Uterus (tissue), 3 donors: ENCODE measurements at regions not wholly inside any gene's neighbourhood (a gene's known extent, or its start where the extent isn't known, plus 50 kb on each side); places are given as distances from the start of the nearest gene placed in this dataset.
"Not testable (repeated sequence)": the region's sequence is repeated elsewhere in the genome, so short reads cannot be mapped to it uniquely, and the experiment has no call there.

ENCODE experiments used
- DNase-seq, 2 donors: peaks; one replicate each; pipeline ENCODE4 v3.0.0-alpha.2; 2019 to 2020
- H3K27ac ChIP-seq, 2 donors: fragments of 200-600 bp; sonication (generic); 1 replicate in 1 of 2; 2 replicates in 1 of 2; pipeline ENCODE4 v1.5.1; 2016 to 2018
- H3K27me3 ChIP-seq, 2 donors: fragments of 200-600 bp; sonication (generic); one replicate each; pipeline ENCODE4 v1.5.1; 2018 to 2019; ENCODE audit warnings: control low read depth in 1 of 2
- H3K36me3 ChIP-seq, 2 donors: fragments of 200-600 bp; sonication (generic); one replicate each; pipeline ENCODE4 v1.5.1; 2019; ENCODE audit warnings: control low read depth in 1 of 2
- H3K4me1 ChIP-seq, 2 donors: fragments of 200-600 bp; sonication (generic); one replicate each; pipeline ENCODE4 v1.5.1; 2018 to 2019; ENCODE audit warnings: control low read depth in 1 of 2
- H3K4me3 ChIP-seq, 2 donors: fragments of 200-600 bp; sonication (generic); 1 replicate in 1 of 2; 2 replicates in 1 of 2; pipeline ENCODE4 v1.5.1; 2018 to 2019; ENCODE audit warnings: mild to moderate bottlenecking in 1 of 2
- H3K9me3 ChIP-seq, 2 donors: fragments of 200-600 bp; sonication (generic); one replicate each; pipeline ENCODE4 v1.5.1; 2019; ENCODE audit warnings: control low read depth in 1 of 2
- POLR2A ChIP-seq, 2 donors: fragments of 450-650 bp; IDR thresholded peaks; one replicate each; pipeline ENCODE4 v1.6.1; 2016; ENCODE audit warnings: antibody characterized with exemption in 2 of 2, mild to moderate bottlenecking in 1 of 2, moderate library complexity in 1 of 2
- intact Hi-C: fragments of 100-400 bp; cut with DNase I; formaldehyde crosslinking; loops from one replicate; pipeline ENCODE4 v1.15.1; 2023; ENCODE audit warnings: low total_unique reads
- TF ChIP-seq, protein P1 (sequence below), 4 experiments: fragments of 200-600 bp in 2 of 4; fragments of 450-650 bp in 2 of 4; sonication (generic) in 2 of 4; IDR thresholded peaks; one replicate each; pipeline ENCODE4 v1.5.1; 2016 to 2019; ENCODE audit warnings: antibody characterized with exemption in 4 of 4, mild to moderate bottlenecking in 2 of 4, moderate library complexity in 1 of 4
- donor health status: DM: yes; HTN: yes; CAD: no.

DNA sequence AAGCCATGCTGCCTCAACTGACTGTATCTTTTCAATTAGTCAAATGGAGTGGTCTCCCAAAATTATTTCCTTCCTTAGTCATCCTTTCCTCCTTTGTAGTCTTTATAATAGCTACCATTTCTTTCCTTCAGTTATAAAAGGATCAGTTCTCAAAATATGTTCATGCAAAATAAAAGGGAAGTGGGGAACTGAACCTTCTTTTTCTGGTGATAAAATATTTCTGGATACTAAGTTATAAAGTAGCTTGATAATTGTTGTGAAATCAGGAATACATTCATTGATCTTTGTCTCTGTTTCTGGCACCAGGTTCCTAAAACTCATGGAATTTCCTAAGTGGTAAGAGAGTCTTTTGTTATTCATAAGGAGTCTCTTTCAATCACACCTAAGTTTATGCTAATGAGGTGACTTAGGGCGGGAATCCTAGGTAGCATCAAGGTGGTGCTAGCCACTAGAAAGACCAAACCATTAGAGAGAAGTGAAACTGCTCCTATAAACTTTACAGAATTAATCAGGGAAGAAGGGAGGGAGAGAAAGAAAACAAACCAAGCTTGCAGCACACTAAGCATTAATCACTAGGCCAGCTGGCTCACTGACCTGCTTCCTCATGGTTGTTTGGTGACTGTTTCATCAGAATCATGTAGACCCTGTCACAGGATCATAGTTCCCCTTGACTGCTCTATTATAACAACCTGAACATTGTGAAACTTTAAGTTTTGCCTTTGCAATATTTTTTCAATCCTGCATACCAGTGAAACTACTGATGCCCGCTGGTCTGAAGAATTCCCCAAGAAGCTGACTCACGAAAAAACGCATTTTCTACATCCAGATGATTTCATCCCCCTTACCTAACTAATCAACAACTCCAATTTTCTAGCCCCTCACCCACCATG is 161.6 kb upstream of the PTBP2 start:
- TF ChIP-seq, protein P1, sequence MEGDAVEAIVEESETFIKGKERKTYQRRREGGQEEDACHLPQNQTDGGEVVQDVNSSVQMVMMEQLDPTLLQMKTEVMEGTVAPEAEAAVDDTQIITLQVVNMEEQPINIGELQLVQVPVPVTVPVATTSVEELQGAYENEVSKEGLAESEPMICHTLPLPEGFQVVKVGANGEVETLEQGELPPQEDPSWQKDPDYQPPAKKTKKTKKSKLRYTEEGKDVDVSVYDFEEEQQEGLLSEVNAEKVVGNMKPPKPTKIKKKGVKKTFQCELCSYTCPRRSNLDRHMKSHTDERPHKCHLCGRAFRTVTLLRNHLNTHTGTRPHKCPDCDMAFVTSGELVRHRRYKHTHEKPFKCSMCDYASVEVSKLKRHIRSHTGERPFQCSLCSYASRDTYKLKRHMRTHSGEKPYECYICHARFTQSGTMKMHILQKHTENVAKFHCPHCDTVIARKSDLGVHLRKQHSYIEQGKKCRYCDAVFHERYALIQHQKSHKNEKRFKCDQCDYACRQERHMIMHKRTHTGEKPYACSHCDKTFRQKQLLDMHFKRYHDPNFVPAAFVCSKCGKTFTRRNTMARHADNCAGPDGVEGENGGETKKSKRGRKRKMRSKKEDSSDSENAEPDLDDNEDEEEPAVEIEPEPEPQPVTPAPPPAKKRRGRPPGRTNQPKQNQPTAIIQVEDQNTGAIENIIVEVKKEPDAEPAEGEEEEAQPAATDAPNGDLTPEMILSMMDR (IDR thresholded peaks at IDR 0.05), result no peak
- no peak for TF ChIP-seq POLR2A (IDR thresholded peaks at IDR 0.05)
- Histone ChIP-seq H3K27ac (peak overlapping the region; percentile 53 to 61), H3K27me3 (no peaks in the 10 kb centered on the region), H3K9me3 (no peaks in the 10 kb centered on the region), H3K4me1 (peaks cover 0 to 6% of the 10 kb centered on the region in 2 donors), H3K36me3 (no peaks in the 10 kb centered on the region), H3K4me3 (no peak overlapping the region)
- intact Hi-C loops, result no loop called here
- peak; percentile 51 to 69 for DNase-seq

DNA sequence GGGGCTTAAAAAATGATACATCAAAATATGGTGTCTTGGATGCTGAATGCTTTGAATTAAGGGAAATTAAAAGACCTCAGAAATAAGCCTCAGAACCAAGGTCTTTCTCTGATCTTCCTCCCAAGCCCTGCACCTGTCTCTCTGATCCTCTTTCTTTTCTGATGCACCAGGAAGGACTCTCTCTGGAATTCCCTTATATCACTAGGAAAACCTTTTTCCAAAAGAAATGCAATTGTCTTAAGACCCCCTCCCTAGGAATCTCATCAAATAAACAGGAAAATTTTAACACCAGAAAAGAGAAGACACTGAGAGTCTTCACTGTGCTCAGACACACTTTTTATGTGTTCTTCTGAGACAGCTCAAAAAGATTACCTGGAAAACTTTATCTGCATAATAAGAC is 159.5 kb upstream of the PTBP2 start:
- intact Hi-C loops, result no loop called here

DNA sequence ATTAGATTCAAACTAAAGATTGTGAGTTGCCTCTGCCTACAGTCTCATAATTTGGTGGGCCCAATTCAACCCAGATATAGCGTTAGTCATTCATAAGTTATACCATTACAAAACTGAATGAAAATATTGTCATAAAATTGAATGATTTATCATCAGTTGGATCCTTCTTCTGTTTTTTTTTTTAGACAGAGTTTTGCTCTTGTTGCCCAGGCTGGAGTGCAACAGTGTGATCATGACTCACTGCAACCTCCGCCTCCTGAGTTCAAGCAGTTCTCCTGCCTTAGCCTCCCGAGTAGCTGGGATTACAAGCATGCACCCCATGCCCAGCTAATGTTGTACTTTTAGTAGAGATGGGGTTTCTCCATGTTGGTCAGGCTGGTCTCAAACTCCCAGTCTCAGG is 157.2 kb upstream of the PTBP2 start:
- H3K27me3 ChIP-seq, H3K4me1 ChIP-seq, H3K27ac ChIP-seq, DNase-seq, H3K36me3 ChIP-seq, H3K9me3 ChIP-seq, intact Hi-C loops, H3K4me3 ChIP-seq: not testable (repeated sequence)

More for the DNA sequence above, 159.5 kb upstream of the PTBP2 start:
- no peak for DNase-seq
- no peak overlapping the region for H3K4me3 ChIP-seq
- no peaks in the 10 kb centered on the region for H3K27me3 ChIP-seq
- H3K9me3 ChIP-seq, result no peaks in the 10 kb centered on the region
- TF ChIP-seq POLR2A (IDR thresholded peaks at IDR 0.05), result no peak
- TF ChIP-seq, protein P1 (IDR thresholded peaks at IDR 0.05), result no peak
- H3K4me1 ChIP-seq, result peaks cover 0 to 6% of the 10 kb centered on the region in 2 donors
- H3K27ac ChIP-seq, result no peak overlapping the region
- no peaks in the 10 kb centered on the region for H3K36me3 ChIP-seq

DNA sequence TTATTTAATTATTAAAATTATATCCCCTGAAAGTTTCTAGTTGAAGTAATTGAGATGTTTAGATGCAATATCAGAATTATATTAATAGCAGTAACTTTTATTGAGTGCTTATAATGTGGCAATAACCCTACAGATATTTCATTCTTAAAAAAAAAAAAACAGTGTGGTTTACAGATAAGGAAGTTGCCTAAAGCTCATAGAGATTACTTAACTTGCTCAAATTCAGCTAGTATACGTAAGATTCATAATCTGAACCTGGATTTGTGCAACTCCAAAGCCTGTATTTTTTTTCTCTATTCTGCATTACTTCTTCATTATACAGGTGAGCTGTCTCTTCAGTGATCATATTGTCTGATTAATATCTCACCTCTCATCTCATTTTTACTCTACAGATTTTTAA is 156.0 kb upstream of the PTBP2 start:
- no peak for DNase-seq
- Histone ChIP-seq H3K27ac (no peak overlapping the region), H3K36me3 (no peaks in the 10 kb centered on the region), H3K4me1 (no peaks in the 10 kb centered on the region), H3K27me3 (no peaks in the 10 kb centered on the region), H3K9me3 (no peaks in the 10 kb centered on the region), H3K4me3 (no peak overlapping the region)
- no peak for TF ChIP-seq POLR2A (IDR thresholded peaks at IDR 0.05)
- TF ChIP-seq, protein P1 (IDR thresholded peaks at IDR 0.05), result no peak
- intact Hi-C loops, result no loop called here

DNA sequence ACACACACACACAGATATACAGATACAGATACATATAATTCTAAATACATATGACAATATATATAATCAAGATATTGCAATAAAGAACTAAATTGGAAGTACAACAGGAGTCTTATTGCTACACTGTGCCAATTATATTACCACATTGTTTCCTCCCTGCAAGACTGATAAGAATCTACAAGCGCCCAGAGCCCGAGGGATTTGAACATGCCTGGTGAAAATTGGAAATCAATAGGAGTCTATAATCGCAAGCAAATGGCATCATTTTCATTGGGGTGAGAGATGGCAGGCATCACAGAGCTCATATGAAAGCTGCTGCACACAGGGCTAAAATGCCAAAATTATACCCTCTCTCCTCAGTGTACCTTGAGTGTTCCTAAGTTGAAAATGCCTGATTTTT is 152.9 kb upstream of the PTBP2 start:
- Histone ChIP-seq H3K9me3 (no peaks in the 10 kb centered on the region), H3K27ac (no peak overlapping the region), H3K27me3 (no peaks in the 10 kb centered on the region), H3K36me3 (no peaks in the 10 kb centered on the region), H3K4me3 (no peak overlapping the region), H3K4me1 (no peaks in the 10 kb centered on the region)
- no peak for TF ChIP-seq POLR2A (IDR thresholded peaks at IDR 0.05)
- TF ChIP-seq, protein P1 (IDR thresholded peaks at IDR 0.05), result no peak
- no peak for DNase-seq
- intact Hi-C loops, result no loop called here
